NCI-H524 (cell line): ENCODE measurements at regions not wholly inside any gene's neighbourhood (a gene's known extent, or its start where the extent isn't known, plus 50 kb on each side); places are given as distances from the start of the nearest gene placed in this dataset.
A peak's percentile ranks its signal among the peaks of the same experiment; 100 is the strongest.

Source experiments
- DNase-seq, 2 experiments: peaks; one replicate each; lab custom pipeline; 2025; lab: John Stamatoyannopoulos, UW

DNA sequence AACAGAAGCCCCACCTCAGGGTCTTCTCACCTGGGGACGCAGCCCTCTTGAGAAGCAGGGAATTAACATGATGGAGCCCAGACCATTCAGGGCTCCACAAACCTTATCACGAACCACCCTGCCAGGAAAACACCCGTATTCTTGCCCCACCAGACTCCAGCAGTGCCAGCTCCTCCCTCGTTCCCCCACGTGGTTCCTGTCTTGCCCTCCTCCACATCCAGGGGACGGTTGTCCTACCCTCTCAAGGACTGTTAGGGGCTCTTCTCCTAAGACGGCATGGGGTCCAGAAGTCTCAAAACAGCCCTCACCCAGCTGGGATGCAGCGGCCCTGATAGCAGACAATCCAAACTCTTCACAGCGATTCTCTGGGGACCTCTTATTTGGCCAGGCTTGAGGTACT is 372.2 kb upstream of the HS6ST1 start:
- DNase-seq = no peak

- no peak for DNase-seq
Measured at GRCh38 chr2:128691526-128691925, 372.9 kb upstream of the HS6ST1 start.

- DNase-seq = no peak
Measured at GRCh38 chr2:128692895-128693742, 374.5 kb upstream of the HS6ST1 start.

GRCh38 chr2:128693743-128694029 is 375.0 kb upstream of the HS6ST1 start:
- DNase-seq = no peak

- DNase-seq = peak in 1 of 2 experiments; percentile 53
Measured at GRCh38 chr2:128695646-128696220, 377.1 kb upstream of the HS6ST1 start.

GRCh38 chr2:128696421-128696820 is 377.8 kb upstream of the HS6ST1 start:
- no peak for DNase-seq

DNA sequence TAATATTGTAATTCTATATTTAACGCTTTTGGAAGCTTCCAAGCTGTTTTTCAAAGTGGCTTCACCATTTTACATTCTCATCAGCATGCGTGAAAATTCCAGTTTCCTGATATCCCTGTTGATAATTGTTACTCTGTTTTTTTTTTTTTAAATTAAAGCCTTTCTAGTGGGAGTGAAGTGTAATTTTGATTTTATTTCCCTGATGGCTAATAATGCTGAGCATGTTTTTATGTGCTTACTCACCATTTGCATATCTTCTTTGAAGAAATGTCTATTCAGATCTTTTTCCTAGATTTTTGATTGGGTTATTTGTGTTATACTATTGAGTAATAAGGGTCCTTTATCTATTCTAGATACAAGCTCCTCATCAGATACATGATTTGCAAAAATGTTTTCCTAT is 382.8 kb upstream of the HS6ST1 start:
- no peak for DNase-seq

DNA sequence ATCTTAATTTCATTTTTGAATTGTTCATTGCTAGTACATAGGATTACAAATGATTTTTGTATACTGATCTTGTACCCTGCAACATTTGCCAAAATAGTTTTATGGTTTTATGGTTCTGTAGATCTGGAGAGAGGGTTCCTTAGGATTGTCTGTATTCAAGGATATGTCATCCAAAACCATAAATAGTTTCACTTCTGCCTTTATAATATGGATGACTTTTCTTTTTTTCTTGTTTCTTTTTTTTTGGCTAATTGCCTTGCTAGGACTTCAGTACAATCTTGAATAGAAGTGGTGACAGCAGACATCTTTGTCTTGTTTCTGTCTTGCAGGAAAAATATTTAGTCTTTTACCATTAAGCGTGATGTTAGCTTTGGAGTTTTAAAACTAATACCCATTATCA is 383.9 kb upstream of the HS6ST1 start:
- DNase-seq = no peak

- no peak for DNase-seq
Measured at GRCh38 chr2:128708106-128708816, 389.6 kb upstream of the HS6ST1 start.

- no peak for DNase-seq
Measured at GRCh38 chr2:128710242-128710641, 391.6 kb upstream of the HS6ST1 start.

GRCh38 chr2:128710729-128711128 is 392.1 kb upstream of the HS6ST1 start:
- no peak for DNase-seq

DNA sequence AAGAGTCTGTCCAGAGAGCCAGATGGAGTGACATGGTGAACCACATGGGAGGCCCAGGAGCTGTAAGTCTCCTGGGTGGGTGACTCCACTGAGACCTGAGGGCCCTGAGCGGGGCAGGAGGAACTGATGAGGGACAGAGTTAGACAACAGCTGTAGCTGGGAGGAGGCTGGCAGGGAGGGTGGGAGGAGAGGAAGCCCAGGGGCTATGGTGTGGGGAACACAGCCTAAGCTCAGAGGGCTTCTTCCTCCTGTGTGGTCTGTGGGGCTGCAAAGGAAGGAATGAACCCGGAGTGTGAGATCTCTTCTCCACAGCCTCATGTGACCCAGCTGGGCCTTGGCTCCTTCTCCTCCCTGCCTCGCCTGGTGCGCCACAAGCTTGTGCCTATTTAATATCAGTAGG is 395.6 kb upstream of the HS6ST1 start:
- DNase-seq = peak in 1 of 2 experiments; percentile 4

DNA sequence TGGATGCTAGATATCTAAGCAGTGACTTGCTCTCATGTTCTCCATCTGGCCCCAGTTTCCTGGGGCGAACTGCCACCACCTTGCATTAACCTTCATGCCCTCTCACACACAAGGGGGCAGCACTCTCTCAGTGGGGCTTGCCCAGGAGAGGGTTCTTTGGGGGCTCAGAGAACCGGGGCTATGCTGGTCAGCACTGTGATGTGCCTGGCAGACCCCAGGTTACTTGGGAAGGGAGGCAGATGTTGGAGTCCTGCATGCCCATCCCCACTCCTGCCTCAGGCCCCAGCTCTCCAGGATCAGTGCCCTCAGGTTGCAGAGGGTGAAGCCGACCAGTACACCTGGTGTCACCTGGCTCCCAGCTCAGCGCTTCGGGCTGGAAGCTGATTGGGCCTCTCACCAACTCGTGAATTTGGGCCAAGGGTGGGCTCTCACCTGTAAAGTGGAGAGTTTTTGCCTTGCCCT is 396.2 kb upstream of the HS6ST1 start:
- peak in 1 of 2 experiments; percentile 69 for DNase-seq

DNA sequence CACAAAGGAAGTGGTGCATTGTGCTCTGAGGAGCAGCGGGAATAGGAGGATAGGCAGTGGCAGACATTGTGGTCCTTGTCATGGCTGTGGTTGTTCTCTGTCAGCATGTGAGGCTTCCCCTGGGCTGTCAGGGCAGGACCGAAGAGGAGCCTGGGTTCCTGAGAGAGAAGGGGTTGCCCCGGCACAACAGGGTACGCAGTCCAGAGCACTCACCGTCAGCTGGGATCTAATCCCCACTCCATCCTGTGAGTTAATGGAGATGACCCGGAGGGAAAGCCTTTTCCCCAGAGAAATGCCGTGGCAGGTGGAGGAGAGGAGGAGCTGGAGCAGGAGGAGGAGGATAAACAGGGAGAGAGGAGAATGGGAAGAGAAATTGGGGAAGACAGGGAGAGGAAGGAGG is 396.7 kb upstream of the HS6ST1 start:
- peak; percentile 74 to 85 for DNase-seq

DNA sequence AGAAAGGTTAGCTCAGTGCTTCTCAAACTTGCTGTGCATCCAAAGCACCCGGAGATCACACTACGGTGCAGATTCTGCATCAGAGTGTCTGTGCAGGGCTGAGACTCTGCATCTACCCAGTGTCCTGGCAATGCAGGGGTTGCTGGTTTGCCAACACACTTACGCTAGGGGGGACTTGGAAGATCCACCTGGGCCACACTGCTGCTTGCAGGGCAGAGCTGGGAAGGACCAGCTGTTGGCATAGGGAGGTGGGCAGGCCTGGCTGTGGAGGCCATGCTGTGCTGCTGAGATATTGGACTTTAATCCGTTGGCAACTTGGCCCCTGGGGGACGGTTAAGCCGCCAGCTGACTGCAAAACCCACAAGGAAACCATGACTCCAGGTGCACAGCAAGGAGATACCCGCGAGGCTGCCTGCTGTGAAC is 397.6 kb upstream of the HS6ST1 start:
- peak; percentile 67 to 85 for DNase-seq

DNA sequence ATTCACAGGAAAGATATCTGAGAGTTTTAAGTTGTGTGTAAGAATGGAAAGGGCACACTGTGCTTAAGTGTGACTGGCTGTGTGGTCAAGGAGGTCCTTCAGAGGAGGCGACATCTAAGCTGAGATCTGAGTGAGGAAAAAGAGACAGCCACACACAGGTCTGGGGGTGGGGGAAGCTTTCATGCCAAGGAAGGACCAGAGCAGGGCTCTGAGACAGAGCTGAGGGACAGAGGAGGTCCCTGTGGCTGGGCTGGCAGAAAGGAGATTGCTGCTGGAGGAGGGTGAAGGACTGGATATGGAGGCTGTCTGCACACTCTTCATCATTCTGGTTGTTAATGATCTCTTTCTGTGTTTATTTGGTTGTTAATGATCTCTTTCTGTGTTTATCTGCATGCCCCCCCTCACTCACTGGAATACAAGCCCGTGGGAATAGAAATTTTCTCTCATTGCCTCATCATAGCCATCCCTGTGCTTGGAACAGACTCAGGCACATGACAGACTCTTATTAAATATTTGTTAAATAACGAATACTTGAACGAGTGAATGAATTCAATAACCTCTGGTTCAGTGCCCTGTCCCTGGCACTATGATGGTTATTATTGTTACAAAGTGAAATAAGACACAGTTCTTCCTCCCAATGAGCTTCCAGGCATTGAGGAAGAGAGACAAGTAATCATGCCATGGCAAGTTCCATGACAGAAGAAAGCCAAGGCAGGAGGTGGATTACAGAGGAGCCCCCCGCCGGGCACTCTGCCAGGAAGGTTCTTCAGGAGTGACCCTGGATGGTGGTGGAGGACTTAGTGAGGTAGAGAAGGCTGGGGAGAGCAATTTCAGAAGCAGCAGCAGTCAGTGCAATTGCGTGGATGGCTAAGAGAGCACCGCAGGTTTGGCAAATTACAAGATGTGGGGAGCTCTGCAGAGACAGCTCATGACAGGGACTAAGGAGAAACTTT is 399.4 kb upstream of the HS6ST1 start:
- no peak for DNase-seq

GRCh38 chr2:128720080-128721022 is 401.7 kb upstream of the HS6ST1 start:
- DNase-seq = no peak

DNA sequence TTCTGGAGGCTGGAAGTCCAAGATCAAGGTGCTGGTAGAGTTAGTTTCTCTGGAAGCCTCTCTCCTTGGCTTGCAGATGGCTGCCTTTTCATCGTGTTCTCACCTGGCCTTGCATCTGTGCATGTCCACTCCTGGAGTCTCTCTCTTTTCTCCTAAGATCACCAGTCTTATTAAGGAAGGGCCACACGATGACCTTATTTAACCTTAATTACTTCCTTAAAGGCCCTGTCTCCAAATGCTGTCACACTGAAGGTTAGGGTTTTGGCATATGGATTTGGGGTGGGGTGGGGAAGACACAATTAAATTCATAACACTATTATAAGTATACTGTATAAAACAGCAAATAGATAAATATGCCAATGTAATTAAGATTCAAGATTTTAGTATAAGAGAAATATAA is 402.4 kb upstream of the HS6ST1 start:
- DNase-seq = no peak

DNA sequence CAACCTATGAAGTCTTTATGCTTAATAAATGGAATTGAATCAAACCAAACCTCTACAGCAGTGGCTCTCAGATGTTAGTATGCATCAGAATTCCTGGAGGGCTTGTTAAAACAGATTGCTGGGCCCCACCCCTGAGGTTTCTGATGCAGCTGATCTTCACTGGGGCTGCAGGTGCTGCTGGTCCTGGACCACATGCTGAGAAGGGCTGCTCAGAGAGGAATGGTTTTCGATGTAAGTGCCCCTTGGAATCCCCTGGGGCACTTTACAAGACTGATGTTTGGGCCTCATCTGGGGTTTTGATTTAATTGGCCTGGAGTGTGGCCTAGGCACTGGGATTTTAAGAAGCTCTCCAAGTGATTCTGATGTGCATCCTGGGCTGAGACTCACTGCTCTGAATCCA is 403.8 kb upstream of the HS6ST1 start:
- DNase-seq = peak; percentile 79 to 90

- no peak for DNase-seq
Measured at GRCh38 chr2:128724547-128724946, 405.9 kb upstream of the HS6ST1 start.

- DNase-seq = no peak
Measured at GRCh38 chr2:128724972-128725371, 406.3 kb upstream of the HS6ST1 start.
